A673 (cell line): ENCODE measurements at regions not wholly inside any gene's neighbourhood (a gene's known extent, or its start where the extent isn't known, plus 50 kb on each side); places are given as distances from the start of the nearest gene placed in this dataset.

Experiments
- EZH2 ChIP-seq: fragments of 200-600 bp; sonication (generic); IDR thresholded peaks from 2 replicates; pipeline ENCODE4 v1.6.1; 2017; ENCODE audit warnings: borderline replicate concordance, low read depth, mild to moderate bottlenecking, mixed read lengths, antibody characterized with exemption, low read length; ENCODE audit not compliant: poor library complexity, severe bottlenecking
- TF ChIP-seq, protein P1 (sequence below): fragments of 300-800, 200-600 bp; sonication (generic); conservative IDR thresholded peaks from 2 replicates; pipeline ENCODE4 v1.5.1; 2017; ENCODE audit warnings: low read depth, mild to moderate bottlenecking, antibody characterized with exemption, low read length, moderate library complexity, mixed read lengths

DNA sequence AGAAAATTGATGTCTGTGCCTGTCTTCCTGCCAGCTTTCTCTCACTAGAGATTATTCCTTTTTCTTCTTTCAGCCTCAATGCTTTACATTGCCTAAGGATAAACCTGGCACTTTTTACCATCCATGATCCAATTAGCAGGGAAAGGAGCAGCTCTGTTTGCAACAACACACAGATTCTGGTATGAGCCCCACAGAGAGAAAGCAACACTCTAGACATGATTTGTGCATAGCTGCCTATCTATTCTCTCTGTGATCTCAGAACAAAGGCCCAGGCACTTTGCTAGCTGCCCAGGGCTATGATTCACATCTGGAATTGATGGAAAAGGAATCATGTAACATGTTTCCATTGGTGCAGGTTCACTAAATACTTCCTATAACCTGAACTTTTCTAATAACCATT is 685.0 kb downstream of the ETS1 start:
- TF ChIP-seq, protein P1, sequence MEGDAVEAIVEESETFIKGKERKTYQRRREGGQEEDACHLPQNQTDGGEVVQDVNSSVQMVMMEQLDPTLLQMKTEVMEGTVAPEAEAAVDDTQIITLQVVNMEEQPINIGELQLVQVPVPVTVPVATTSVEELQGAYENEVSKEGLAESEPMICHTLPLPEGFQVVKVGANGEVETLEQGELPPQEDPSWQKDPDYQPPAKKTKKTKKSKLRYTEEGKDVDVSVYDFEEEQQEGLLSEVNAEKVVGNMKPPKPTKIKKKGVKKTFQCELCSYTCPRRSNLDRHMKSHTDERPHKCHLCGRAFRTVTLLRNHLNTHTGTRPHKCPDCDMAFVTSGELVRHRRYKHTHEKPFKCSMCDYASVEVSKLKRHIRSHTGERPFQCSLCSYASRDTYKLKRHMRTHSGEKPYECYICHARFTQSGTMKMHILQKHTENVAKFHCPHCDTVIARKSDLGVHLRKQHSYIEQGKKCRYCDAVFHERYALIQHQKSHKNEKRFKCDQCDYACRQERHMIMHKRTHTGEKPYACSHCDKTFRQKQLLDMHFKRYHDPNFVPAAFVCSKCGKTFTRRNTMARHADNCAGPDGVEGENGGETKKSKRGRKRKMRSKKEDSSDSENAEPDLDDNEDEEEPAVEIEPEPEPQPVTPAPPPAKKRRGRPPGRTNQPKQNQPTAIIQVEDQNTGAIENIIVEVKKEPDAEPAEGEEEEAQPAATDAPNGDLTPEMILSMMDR, result no peak
- no peak for TF ChIP-seq EZH2
